ENCODE measurements at regions not wholly inside any gene's neighbourhood (a gene's known extent, or its start where the extent isn't known, plus 50 kb on each side); places are given as distances from the start of the nearest gene placed in this dataset.

- no peaks in the 10 kb centered on the region for H3K9me2 ChIP-seq (ENCODE audit: insufficient read depth, low read length)
- H3K36me3 ChIP-seq (ENCODE audit: insufficient read depth, low read length) = no peaks in the 10 kb centered on the region
- no peaks in the 10 kb centered on the region for H3K27me3 ChIP-seq (ENCODE audit: insufficient read depth, low read depth, low read length)
- no peak overlapping the region for H3K4me3 ChIP-seq (ENCODE audit: low read length)
- H3F3A ChIP-seq (ENCODE audit: insufficient read depth, low read length, poor library complexity, severe bottlenecking) = no peaks in the 10 kb centered on the region
- no peak overlapping the region for H3K4me2 ChIP-seq (ENCODE audit: low read length)
- H3K79me2 ChIP-seq (replicated peaks; ENCODE audit: insufficient read depth, low read length) = no peaks in the 10 kb centered on the region
- TF ChIP-seq EP300 (conservative IDR thresholded peaks at IDR 0.05; ENCODE audit: poor library complexity, severe bottlenecking) (no peak), TAF1 (IDR thresholded peaks at IDR 0.05; ENCODE audit: low read depth) (no peak), EZH2 (IDR thresholded peaks at IDR 0.05; ENCODE audit: borderline replicate concordance, insufficient read depth, low read length, poor library complexity, severe bottlenecking) (no peak), REST (IDR thresholded peaks at IDR 0.05; ENCODE audit: borderline replicate concordance) (no peak), RAD21 (conservative IDR thresholded peaks at IDR 0.05) (no peak), CTCF (IDR thresholded peaks at IDR 0.05; ENCODE audit: poor library complexity, severe bottlenecking) (no peak), POLR2AphosphoS5 (IDR thresholded peaks at IDR 0.05) (no peak)
- no peak overlapping the region for H3K9ac ChIP-seq (ENCODE audit: low read length)
- H3K9me3 ChIP-seq (ENCODE audit: low read length) = no peaks in the 10 kb centered on the region
- no peak overlapping the region for H3K27ac ChIP-seq (ENCODE audit: low read length)
- no peak overlapping the region for H2AFZ ChIP-seq (ENCODE audit: low read depth, low read length)
- H4K20me1 ChIP-seq (ENCODE audit: insufficient read depth) = no peaks in the 10 kb centered on the region
Observed at GRCh38 chr4:123144616-123145015, 222.2 kb upstream of the NUDT6 start.

- H3K9me3 ChIP-seq (ENCODE audit: low read length) = no peaks in the 10 kb centered on the region
Observed at GRCh38 chr4:123158576-123158975, 236.2 kb upstream of the NUDT6 start.

More at GRCh38 chr4:123158576-123158975, 236.2 kb upstream of the NUDT6 start:
- TF ChIP-seq SMC3 (conservative IDR thresholded peaks at IDR 0.05; ENCODE audit: poor library complexity) = no peak
- TF ChIP-seq RAD21 (conservative IDR thresholded peaks at IDR 0.05) = no peak
- no peak for TF ChIP-seq TAF1 (IDR thresholded peaks at IDR 0.05; ENCODE audit: low read depth)
- no peak for TF ChIP-seq MXI1 (conservative IDR thresholded peaks at IDR 0.05; ENCODE audit: poor library complexity, severe bottlenecking)
- TF ChIP-seq REST (IDR thresholded peaks at IDR 0.05; ENCODE audit: borderline replicate concordance) = no peak
- TF ChIP-seq EP300 (conservative IDR thresholded peaks at IDR 0.05; ENCODE audit: poor library complexity, severe bottlenecking) = no peak
- Histone ChIP-seq H3K27ac (ENCODE audit: low read length) (no peak overlapping the region), H3K9me2 (ENCODE audit: insufficient read depth, low read length) (no peaks in the 10 kb centered on the region), H3K4me3 (ENCODE audit: low read length) (no peak overlapping the region), H3K79me2 (replicated peaks; ENCODE audit: insufficient read depth, low read length) (no peaks in the 10 kb centered on the region), H2AFZ (ENCODE audit: low read depth, low read length) (no peak overlapping the region), H3F3A (ENCODE audit: insufficient read depth, low read length, poor library complexity, severe bottlenecking) (no peaks in the 10 kb centered on the region), H4K20me1 (ENCODE audit: insufficient read depth) (no peaks in the 10 kb centered on the region), H3K9ac (ENCODE audit: low read length) (no peak overlapping the region), H3K4me2 (ENCODE audit: low read length) (no peak overlapping the region), H3K27me3 (ENCODE audit: insufficient read depth, low read depth, low read length) (no peaks in the 10 kb centered on the region), H3K36me3 (ENCODE audit: insufficient read depth, low read length) (no peaks in the 10 kb centered on the region)
